K562 (cell line): ENCODE measurements at regions not wholly inside any gene's neighbourhood (a gene's known extent, or its start where the extent isn't known, plus 50 kb on each side); places are given as distances from the start of the nearest gene placed in this dataset.

Experiments
- ATAC-seq: fragments of 200-7000 bp; cut with Tn5 transposase; 3 replicates; pipeline ENCODE4 v1.9.1; 2020; ENCODE audit warnings: moderate library complexity
- BruUV-seq: library from RNA; stranded (reverse); fragments of 400-500 nt; replicated peaks from 2 replicates; lab custom pipeline; 2021; lab: Mats Ljungman, UMichigan
- CTCF ChIA-PET: fragments of 300-600 bp; formaldehyde crosslinking; extraction: SDS; loops from one replicate; lab custom pipeline; 2021; ENCODE audit warnings: low intra/inter-chr PET ratio; lab: Yijun Ruan, JAX
- POLR2A ChIA-PET: fragments of 300-600, 350-650 bp; sonication (Branson Sonifier 250); formaldehyde crosslinking; extraction: SDS; loops from one replicate; lab custom pipeline; 2021; ENCODE audit warnings: antibody characterized with exemption, inconsistent platforms; lab: Yijun Ruan, JAX
- DNase-seq, 4 experiments: peaks; one replicate each; pipeline versions ENCODE4 v3.0.0 to v3.0.0-alpha.2; 2011 to 2018; ENCODE audit warnings: low spot score in 3 of 4, mixed read lengths in 3 of 4; ENCODE audit errors: extremely low read depth in 1 of 4
- FAIRE-seq: peaks from 2 replicates; lab custom pipeline; 2011; peaks lifted over from hg19 to GRCh38; lab: Jason Lieb, UNC
- H2AFZ ChIP-seq: 2 replicates; pipeline ENCODE4 v1.6.0; 2011; ENCODE audit warnings: low read depth, low read length, control low read depth, inconsistent platforms
- H3K27ac ChIP-seq: fragments of 200-600 bp; 3 replicates; pipeline ENCODE4 v1.8.0; 2011; ENCODE audit warnings: low read depth, mild to moderate bottlenecking, control low read depth, inconsistent platforms, low read length, moderate library complexity, mixed read lengths; ENCODE audit errors: extremely low read depth
- H3K27me3 ChIP-seq, 2 experiments: fragments of 300-600 bp in 1 of 2; 2 replicates in 1 of 2; 3 replicates in 1 of 2; pipeline versions ENCODE4 v1.6.0 to v1.8.0; 2011; ENCODE audit warnings: inconsistent platforms in 2 of 2, low read length in 2 of 2, mild to moderate bottlenecking in 1 of 2, mixed read lengths in 1 of 2, moderate library complexity in 1 of 2; ENCODE audit not compliant: control insufficient read depth in 2 of 2, insufficient read depth in 2 of 2
- H3K36me3 ChIP-seq: fragments of 300-600 bp; 3 replicates; pipeline ENCODE4 v1.8.0; 2011; ENCODE audit warnings: mild to moderate bottlenecking, low read length, inconsistent platforms; ENCODE audit not compliant: control insufficient read depth, insufficient read depth
- H3K4me1 ChIP-seq, 2 experiments: fragments of 200-600 bp in 1 of 2; replicated peaks in 1 of 2; 2 replicates in 1 of 2; 3 replicates in 1 of 2; pipeline versions ENCODE4 v1.5.1 to v1.8.0; 2011; ENCODE audit warnings: inconsistent platforms in 2 of 2, low read length in 2 of 2, mild to moderate bottlenecking in 1 of 2, mixed read lengths in 1 of 2, moderate library complexity in 1 of 2; ENCODE audit not compliant: control insufficient read depth in 2 of 2, insufficient read depth in 2 of 2
- H3K4me2 ChIP-seq: 2 replicates; pipeline ENCODE4 v1.6.1; 2011; ENCODE audit warnings: low read length, control low read depth, inconsistent platforms, mixed read lengths; ENCODE audit not compliant: insufficient read depth
- H3K4me3 ChIP-seq: fragments of 200-600 bp; sonication (generic), shearing (Covaris generic); 2 replicates; pipeline ENCODE4 v1.5.1; 2016; ENCODE audit warnings: control low read depth, inconsistent platforms
- H3K79me2 ChIP-seq: fragments of 200-600 bp; 3 replicates; pipeline ENCODE4 v1.8.0; 2011; ENCODE audit warnings: low read length, inconsistent platforms; ENCODE audit not compliant: control insufficient read depth, insufficient read depth
- H3K9ac ChIP-seq, 2 experiments: 2 replicates each; pipeline versions ENCODE4 v1.6.0 to v1.6.1; 2011; ENCODE audit warnings: low read depth in 2 of 2, low read length in 2 of 2, control low read depth in 1 of 2, inconsistent platforms in 1 of 2, mild to moderate bottlenecking in 1 of 2, mixed read lengths in 1 of 2; ENCODE audit not compliant: insufficient read depth in 1 of 2
- H3K9me1 ChIP-seq: one replicate; pipeline ENCODE4 v1.6.0; 2011; ENCODE audit warnings: inconsistent platforms, mild to moderate bottlenecking, low read length, moderate library complexity; ENCODE audit not compliant: control insufficient read depth, insufficient read depth
- H3K9me3 ChIP-seq: replicated peaks from 2 replicates; pipeline ENCODE4 v1.5.1; 2011; ENCODE audit warnings: low read depth, low read length, inconsistent platforms; ENCODE audit not compliant: control insufficient read depth, insufficient read depth
- H4K20me1 ChIP-seq: replicated peaks from 2 replicates; pipeline ENCODE4 v1.6.1; 2011; ENCODE audit warnings: low read length, inconsistent platforms, mixed read lengths; ENCODE audit not compliant: control insufficient read depth, insufficient read depth
- CCNT2 ChIP-seq: IDR thresholded peaks from 2 replicates; pipeline ENCODE4 v1.6.1; 2011; ENCODE audit warnings: borderline replicate concordance, low read depth, mild to moderate bottlenecking, moderate library complexity, mixed read lengths, low read length; ENCODE audit not compliant: insufficient read length; ENCODE audit errors: extremely low read depth
- HMGN3 ChIP-seq: IDR thresholded peaks from 2 replicates; pipeline ENCODE4 v1.6.1; 2011; ENCODE audit warnings: borderline replicate concordance, low read depth, mild to moderate bottlenecking, mixed read lengths, low read length; ENCODE audit not compliant: insufficient read length; ENCODE audit errors: extremely low read depth
- PKNOX1 ChIP-seq: fragments of 450-650 bp; IDR thresholded peaks from 2 replicates; pipeline ENCODE4 v1.6.1; 2016
- POLR2B ChIP-seq: fragments of 450-650 bp; IDR thresholded peaks from 2 replicates; pipeline ENCODE4 v1.6.1; 2018; ENCODE audit warnings: low read depth; ENCODE audit not compliant: partially characterized antibody
- RFX5 ChIP-seq: IDR thresholded peaks from 2 replicates; pipeline ENCODE4 v1.6.1; 2011; ENCODE audit warnings: low read depth, mild to moderate bottlenecking, improper control_type of control experiment, low read length
- ZFP36 ChIP-seq: fragments of 150-350 bp; IDR thresholded peaks from 2 replicates; pipeline ENCODE4 v1.6.1; 2018; ENCODE audit warnings: low read length, low read depth; ENCODE audit not compliant: partially characterized antibody
- WGBS: fragments of 100-300 bp; shearing (Covaris generic); methylation state at CpG from one replicate; pipeline ENCODE4 v1.1.6; 2016; ENCODE audit warnings: low coverage, mixed read lengths; ENCODE audit not compliant: insufficient coverage; ENCODE audit errors: missing lambda C conversion rate; 5-methylcytosine and 5-hydroxymethylcytosine counted together
- in situ Hi-C: fragments of 300-500 bp; cut with MboI; formaldehyde crosslinking; loops from 4 replicates; pipeline ENCODE4 v1.15.0; 2018; ENCODE audit warnings: inconsistent platforms, mixed read lengths
- intact Hi-C: fragments of 100-400 bp; cut with micrococcal nuclease; formaldehyde crosslinking; loops from 2 replicates; pipeline ENCODE4 v1.14.2; 2022

GRCh38 chr12:125276567-125276966 is 211.3 kb downstream of the AACS start:
- CTCF ChIA-PET, result no interaction called here
- no TSS peak for BruUV-seq
- no peak for FAIRE-seq
- H3K79me2 ChIP-seq, result no peaks in the 10 kb centered on the region
- no peak overlapping the region for H3K27ac ChIP-seq
- peaks cover 9 to 27% of the 10 kb centered on the region in 2 experiments; a peak in 4 of 5 replicates for H3K27me3 ChIP-seq
- H3K4me1 ChIP-seq, result no peaks in the 10 kb centered on the region
- no peak overlapping the region for H3K9ac ChIP-seq
- TF ChIP-seq ZFP36 (no peak), CCNT2 (no peak), POLR2B (no peak), HMGN3 (no peak), RFX5 (no peak), PKNOX1 (peak; percentile 62)
- H4K20me1 ChIP-seq, result no peaks in the 10 kb centered on the region
- POLR2A ChIA-PET, result interaction anchor here (0.7 kb wide), 1 partner anchor 297 kb away, joined by 4 read pairs; no protein-coding TSS in a partner anchor
- H2AFZ ChIP-seq, result no peak overlapping the region
- in situ Hi-C loops, result no loop called here
- H3K4me2 ChIP-seq, result no peak overlapping the region
- ATAC-seq, result no peak
- H3K9me1 ChIP-seq, result no peaks in the 10 kb centered on the region
- intact Hi-C loops, result no loop called here
- no peak overlapping the region for H3K4me3 ChIP-seq
- no peak for DNase-seq
- no peaks in the 10 kb centered on the region for H3K36me3 ChIP-seq
- 0% methylated on average over 10 of the region's 10 CpGs for WGBS
- no peaks in the 10 kb centered on the region for H3K9me3 ChIP-seq
